Neuronal stem cell (in vitro differentiated cells): ENCODE measurements at regions not wholly inside any gene's neighbourhood (a gene's known extent, or its start where the extent isn't known, plus 50 kb on each side); places are given as distances from the start of the nearest gene placed in this dataset.
"Not testable (repeated sequence)": the region's sequence is repeated elsewhere in the genome, so short reads cannot be mapped to it uniquely, and the experiment has no call there.

Experiments used
- DNase-seq: peaks from one replicate; pipeline ENCODE4 v3.0.0-alpha.2; 2013; ENCODE audit warnings: low spot score
- H2AFZ ChIP-seq: one replicate; pipeline ENCODE4 v1.6.1; 2013; ENCODE audit warnings: mild to moderate bottlenecking, low read length, inconsistent platforms
- H2AK5ac ChIP-seq: 2 replicates; pipeline ENCODE4 v1.6.1; 2013; ENCODE audit warnings: low read depth, mild to moderate bottlenecking, inconsistent platforms, low read length, moderate library complexity, mixed read lengths
- H2BK120ac ChIP-seq: 2 replicates; pipeline ENCODE4 v1.6.1; 2013; ENCODE audit warnings: low read depth, mild to moderate bottlenecking, inconsistent platforms, low read length, moderate library complexity, mixed read lengths
- H2BK12ac ChIP-seq: one replicate; pipeline ENCODE4 v1.6.1; 2013; ENCODE audit warnings: low read length, inconsistent platforms
- H2BK15ac ChIP-seq: 2 replicates; pipeline ENCODE4 v1.6.1; 2013; ENCODE audit warnings: mild to moderate bottlenecking, low read length, inconsistent platforms, mixed read lengths
- H2BK5ac ChIP-seq: one replicate; pipeline ENCODE4 v1.6.1; 2013; ENCODE audit warnings: inconsistent platforms, mild to moderate bottlenecking, low read length, moderate library complexity
- H3K14ac ChIP-seq: one replicate; pipeline ENCODE4 v1.6.1; 2013; ENCODE audit warnings: low read length, inconsistent platforms
- H3K18ac ChIP-seq: 2 replicates; pipeline ENCODE4 v1.6.1; 2013; ENCODE audit warnings: low read length, inconsistent platforms
- H3K23ac ChIP-seq: 2 replicates; pipeline ENCODE4 v1.6.1; 2013; ENCODE audit warnings: low read depth, mild to moderate bottlenecking, mixed read lengths, low read length, inconsistent platforms; ENCODE audit not compliant: poor library complexity
- H3K27ac ChIP-seq: replicated peaks from 3 replicates; pipeline ENCODE4 v1.5.1; 2013; ENCODE audit warnings: low read length, inconsistent platforms
- H3K27me3 ChIP-seq, 3 experiments: 2 replicates each; pipeline ENCODE4 v1.6.1; 2013; ENCODE audit warnings: low read length in 3 of 3, mild to moderate bottlenecking in 2 of 3, inconsistent platforms in 1 of 3, low read depth in 1 of 3, mixed read lengths in 1 of 3, moderate library complexity in 1 of 3; ENCODE audit not compliant: control insufficient read depth in 3 of 3, insufficient read depth in 3 of 3
- H3K36me3 ChIP-seq, 2 donors: replicated peaks in 1 of 2; 2 replicates each; pipeline ENCODE4 v1.6.1; 2013; ENCODE audit warnings: low read length in 2 of 2; ENCODE audit not compliant: control insufficient read depth in 2 of 2, insufficient read depth in 2 of 2
- H3K4ac ChIP-seq: 2 replicates; pipeline ENCODE4 v1.6.1; 2013; ENCODE audit warnings: inconsistent platforms, mild to moderate bottlenecking, low read length, moderate library complexity
- H3K4me1 ChIP-seq, 2 donors: 1 replicate in 1 of 2; 2 replicates in 1 of 2; pipeline ENCODE4 v1.6.1; 2013; ENCODE audit warnings: low read length in 2 of 2, low read depth in 1 of 2; ENCODE audit not compliant: control insufficient read depth in 2 of 2, insufficient read depth in 1 of 2
- H3K4me2 ChIP-seq: one replicate; pipeline ENCODE4 v1.6.1; 2013; ENCODE audit warnings: mild to moderate bottlenecking, low read length, inconsistent platforms; ENCODE audit not compliant: insufficient read depth, poor library complexity, severe bottlenecking
- H3K4me3 ChIP-seq, 2 donors: 2 replicates each; pipeline ENCODE4 v1.5.1; 2013; ENCODE audit warnings: low read length in 2 of 2, mild to moderate bottlenecking in 2 of 2, inconsistent platforms in 1 of 2, moderate library complexity in 1 of 2
- H3K79me1 ChIP-seq: one replicate; pipeline ENCODE4 v1.6.1; 2013; ENCODE audit warnings: low read depth, mild to moderate bottlenecking, inconsistent platforms, low read length, moderate library complexity
- H3K9ac ChIP-seq: one replicate; pipeline ENCODE4 v1.6.1; 2013; ENCODE audit warnings: mild to moderate bottlenecking, low read depth, low read length, inconsistent platforms; ENCODE audit not compliant: poor library complexity
- H3K9me3 ChIP-seq, 2 donors: replicated peaks in 1 of 2; 2 replicates each; pipeline versions ENCODE3 to v1.6.1; 2013; ENCODE audit warnings: low read length in 2 of 2, mild to moderate bottlenecking in 2 of 2, inconsistent platforms in 1 of 2, low read depth in 1 of 2, mixed read lengths in 1 of 2, moderate library complexity in 1 of 2; ENCODE audit not compliant: control insufficient read depth in 2 of 2, insufficient read depth in 1 of 2
- H4K8ac ChIP-seq: one replicate; pipeline ENCODE4 v1.6.1; 2013; ENCODE audit warnings: low read depth, mild to moderate bottlenecking, inconsistent platforms, low read length, moderate library complexity
- H4K91ac ChIP-seq: one replicate; pipeline ENCODE4 v1.6.1; 2013; ENCODE audit warnings: low read length, low read depth, mild to moderate bottlenecking, inconsistent platforms; ENCODE audit not compliant: poor library complexity
- WGBS, 2 donors: extraction: QIAGEN DNeasy Blood & Tissue Kit; methylation state at CpG; one replicate each; pipeline ENCODE4 v1.1.7; 2013; ENCODE audit warnings: missing lambda C conversion rate in 2 of 2, mixed read lengths in 1 of 2; ENCODE audit not compliant: insufficient read length in 2 of 2, insufficient replicate concordance in 1 of 2; ENCODE audit errors: extremely low coverage in 2 of 2; 5-methylcytosine and 5-hydroxymethylcytosine counted together

- H4K8ac ChIP-seq, result no peak overlapping the region
- H2AK5ac ChIP-seq, result no peak overlapping the region
- no peak overlapping the region for H2BK5ac ChIP-seq
- no peak overlapping the region for H3K18ac ChIP-seq
- peaks cover 24 to 50% of the 10 kb centered on the region in 2 donors for H3K4me1 ChIP-seq
- H3K4me2 ChIP-seq, result no peak overlapping the region
- no peak overlapping the region for H3K4ac ChIP-seq
- H3K14ac ChIP-seq, result no peak overlapping the region
- no peaks in the 10 kb centered on the region for H3K27me3 ChIP-seq
- peaks cover 0 to 14% of the 10 kb centered on the region in 2 donors for H3K9me3 ChIP-seq
- H2AFZ ChIP-seq, result no peak overlapping the region
- H2BK120ac ChIP-seq, result no peak overlapping the region
- no peak for DNase-seq
- WGBS, 2 donors, result no CpG with 5 or more reads among the region's 13 CpGs
- no peak overlapping the region for H3K9ac ChIP-seq
- no peak overlapping the region for H3K4me3 ChIP-seq
- no peaks in the 10 kb centered on the region for H3K79me1 ChIP-seq
- no peak overlapping the region for H2BK15ac ChIP-seq
- no peak overlapping the region for H3K27ac ChIP-seq
- H3K36me3 ChIP-seq, result no peaks in the 10 kb centered on the region
- no peak overlapping the region for H2BK12ac ChIP-seq
- H3K23ac ChIP-seq, result no peak overlapping the region
- no peak overlapping the region for H4K91ac ChIP-seq
Observed at GRCh38 chr1:234953655-234954405, 174.8 kb downstream of the TOMM20 start.

GRCh38 chr1:234950598-234950997, 178.0 kb downstream of the TOMM20 start:
- Histone ChIP-seq H2BK120ac (no peak overlapping the region), H3K36me3 (no peaks in the 10 kb centered on the region), H3K27ac (no peak overlapping the region), H4K91ac (no peak overlapping the region), H2AFZ (no peak overlapping the region), H2AK5ac (no peak overlapping the region), H3K14ac (no peak overlapping the region), H3K9ac (no peak overlapping the region), H4K8ac (no peak overlapping the region), H3K4me2 (no peak overlapping the region), H2BK5ac (no peak overlapping the region), H2BK12ac (no peak overlapping the region), H2BK15ac (no peak overlapping the region), H3K23ac (no peak overlapping the region), H3K79me1 (no peaks in the 10 kb centered on the region), H3K18ac (no peak overlapping the region), H3K9me3 (peaks cover 0 to 14% of the 10 kb centered on the region in 2 donors), H3K4me1 (peaks cover 8 to 22% of the 10 kb centered on the region in 2 donors), H3K4ac (no peak overlapping the region), H3K4me3 (no peak overlapping the region), H3K27me3 (no peaks in the 10 kb centered on the region)
- no peak for DNase-seq

GRCh38 chr1:234949528-234949927, 179.1 kb downstream of the TOMM20 start:
- H2AK5ac ChIP-seq, H3K27ac ChIP-seq, H2BK120ac ChIP-seq, H3K4me2 ChIP-seq, H3K36me3 ChIP-seq, H3K23ac ChIP-seq, H2BK15ac ChIP-seq, H2BK12ac ChIP-seq, H3K4me3 ChIP-seq, H4K91ac ChIP-seq, H3K9ac ChIP-seq, H2AFZ ChIP-seq, H3K79me1 ChIP-seq, H3K27me3 ChIP-seq, H3K4ac ChIP-seq, H4K8ac ChIP-seq, H3K18ac ChIP-seq, H3K14ac ChIP-seq, DNase-seq, H2BK5ac ChIP-seq: not testable (repeated sequence)
- peaks cover under 1 to 11% of the 10 kb centered on the region in 2 donors for H3K4me1 ChIP-seq
- H3K9me3 ChIP-seq, result peaks cover 0 to 14% of the 10 kb centered on the region in 2 donors
- WGBS, 2 donors, result no CpG with 5 or more reads among the region's 6 CpGs

- H2AK5ac ChIP-seq, result no peak overlapping the region
- H3K9me3 ChIP-seq, result peaks cover 0 to 11% of the 10 kb centered on the region in 2 donors
- H4K8ac ChIP-seq, result no peak overlapping the region
- H2BK12ac ChIP-seq, result no peak overlapping the region
- no peak overlapping the region for H2AFZ ChIP-seq
- no peak overlapping the region for H2BK5ac ChIP-seq
- H3K9ac ChIP-seq, result no peak overlapping the region
- H3K23ac ChIP-seq, result no peak overlapping the region
- H3K27ac ChIP-seq, result no peak overlapping the region
- H3K79me1 ChIP-seq, result no peaks in the 10 kb centered on the region
- no peak overlapping the region for H3K4me2 ChIP-seq
- H3K27me3 ChIP-seq, result no peaks in the 10 kb centered on the region
- no peak overlapping the region for H2BK120ac ChIP-seq
- no peak overlapping the region for H3K18ac ChIP-seq
- no peaks in the 10 kb centered on the region for H3K36me3 ChIP-seq
- no peak overlapping the region for H4K91ac ChIP-seq
- H3K4me1 ChIP-seq, result no peaks in the 10 kb centered on the region
- no peak overlapping the region for H2BK15ac ChIP-seq
- no peak for DNase-seq
- no peak overlapping the region for H3K14ac ChIP-seq
- H3K4ac ChIP-seq, result no peak overlapping the region
- H3K4me3 ChIP-seq, result no peak overlapping the region
- WGBS, 2 donors, result 100% methylated on average over 2 of the region's 6 CpGs; no CpG with 5 or more reads in 1 of the 2 donors
Observed at GRCh38 chr1:234944439-234945344, 183.9 kb downstream of the TOMM20 start.
